Stimulated activated CD4-positive, alpha-beta T cell treated with anti-CD3 and anti-CD28 coated beads, Interleukin-4, amount 100 ng/mL, for 48 hours (primary cell): ENCODE measurements at regions not wholly inside any gene's neighbourhood (a gene's known extent, or its start where the extent isn't known, plus 50 kb on each side); places are given as distances from the start of the nearest gene placed in this dataset.

ENCODE experiments used
- DNase-seq, 2 donors: peaks; one replicate each; pipeline ENCODE4 v3.0.0-alpha.2; 2020; ENCODE audit warnings: low read depth in 2 of 2

- DNase-seq: no peak
These were observed 471.3 kb upstream of the KLF4 start for GRCh38 chr9:107960916-107961315.

DNA sequence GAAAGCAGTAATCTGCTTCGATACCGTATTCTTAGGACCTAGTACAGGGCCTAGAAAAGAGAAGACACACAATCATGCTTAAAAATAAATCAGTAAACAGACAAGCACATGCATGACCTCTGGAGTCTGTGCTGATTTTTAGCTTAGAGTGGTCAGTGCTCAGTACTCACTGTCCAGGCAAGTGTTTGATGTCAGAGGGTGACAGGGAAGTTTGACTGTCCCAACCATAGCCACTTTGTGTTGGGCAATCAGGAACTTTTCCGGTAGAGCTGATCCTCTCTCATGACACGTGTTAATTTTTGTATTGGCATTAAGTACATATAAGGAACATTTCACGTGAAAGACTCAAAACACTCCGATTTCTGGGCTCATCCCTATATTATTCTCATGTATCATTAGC, 464.7 kb upstream of the KLF4 start:
- DNase-seq: no peak

- DNase-seq: no peak
These were observed 464.1 kb upstream of the KLF4 start for GRCh38 chr9:107953556-107954125.

GRCh38 chr9:107952773-107953172, 463.2 kb upstream of the KLF4 start:
- no peak for DNase-seq

- DNase-seq: no peak
These were observed 461.9 kb upstream of the KLF4 start for GRCh38 chr9:107951511-107951910.

DNA sequence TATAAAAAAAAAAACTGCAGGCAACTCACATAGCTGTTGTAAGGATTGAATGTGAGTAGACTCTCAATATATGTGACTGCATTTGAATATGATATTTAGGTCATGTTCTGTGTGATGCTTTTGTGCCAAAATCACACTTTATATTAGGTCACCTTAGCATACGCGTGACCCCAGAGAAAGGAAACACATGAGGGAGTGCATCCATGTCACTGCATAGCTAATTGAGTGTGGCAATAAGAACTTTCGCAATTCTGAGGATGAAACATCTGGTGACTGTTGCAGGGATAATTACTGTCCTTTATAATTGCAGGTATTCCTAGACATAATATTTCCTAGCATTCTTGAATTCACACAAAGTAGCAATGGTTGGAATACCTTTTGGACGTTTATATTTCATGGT, 459.5 kb upstream of the KLF4 start:
- no peak for DNase-seq

GRCh38 chr9:107948601-107949000, 459.0 kb upstream of the KLF4 start:
- no peak for DNase-seq

- no peak for DNase-seq
These were observed 458.5 kb upstream of the KLF4 start for GRCh38 chr9:107948086-107948485.

- DNase-seq: no peak
These were observed 457.0 kb upstream of the KLF4 start for GRCh38 chr9:107946364-107947141.

- DNase-seq: no peak
These were observed 456.4 kb upstream of the KLF4 start for GRCh38 chr9:107945961-107946360.

DNA sequence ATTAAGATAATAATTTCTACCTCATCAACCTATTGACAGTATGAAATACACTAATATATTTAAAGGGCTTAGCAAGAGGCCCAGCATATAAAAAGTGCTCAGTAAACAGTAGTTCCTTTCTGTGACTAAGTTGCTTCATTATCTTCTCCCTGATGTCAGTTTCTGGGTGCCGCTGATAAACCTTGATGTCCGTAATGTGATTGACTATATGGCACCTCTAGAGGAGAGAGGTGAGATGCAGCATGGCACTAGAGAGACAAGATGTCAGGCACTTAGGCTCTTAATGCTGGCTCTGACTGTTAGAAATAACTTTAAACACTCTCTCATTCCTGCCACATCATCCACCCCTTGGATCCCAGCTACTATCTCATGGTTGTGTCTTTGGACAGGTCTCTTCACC, 455.9 kb upstream of the KLF4 start:
- DNase-seq: no peak

GRCh38 chr9:107944387-107944786, 454.8 kb upstream of the KLF4 start:
- no peak for DNase-seq

GRCh38 chr9:107943901-107944300, 454.3 kb upstream of the KLF4 start:
- DNase-seq: no peak

GRCh38 chr9:107942856-107943255, 453.3 kb upstream of the KLF4 start:
- no peak for DNase-seq

GRCh38 chr9:107942291-107942690, 452.7 kb upstream of the KLF4 start:
- DNase-seq: no peak

DNA sequence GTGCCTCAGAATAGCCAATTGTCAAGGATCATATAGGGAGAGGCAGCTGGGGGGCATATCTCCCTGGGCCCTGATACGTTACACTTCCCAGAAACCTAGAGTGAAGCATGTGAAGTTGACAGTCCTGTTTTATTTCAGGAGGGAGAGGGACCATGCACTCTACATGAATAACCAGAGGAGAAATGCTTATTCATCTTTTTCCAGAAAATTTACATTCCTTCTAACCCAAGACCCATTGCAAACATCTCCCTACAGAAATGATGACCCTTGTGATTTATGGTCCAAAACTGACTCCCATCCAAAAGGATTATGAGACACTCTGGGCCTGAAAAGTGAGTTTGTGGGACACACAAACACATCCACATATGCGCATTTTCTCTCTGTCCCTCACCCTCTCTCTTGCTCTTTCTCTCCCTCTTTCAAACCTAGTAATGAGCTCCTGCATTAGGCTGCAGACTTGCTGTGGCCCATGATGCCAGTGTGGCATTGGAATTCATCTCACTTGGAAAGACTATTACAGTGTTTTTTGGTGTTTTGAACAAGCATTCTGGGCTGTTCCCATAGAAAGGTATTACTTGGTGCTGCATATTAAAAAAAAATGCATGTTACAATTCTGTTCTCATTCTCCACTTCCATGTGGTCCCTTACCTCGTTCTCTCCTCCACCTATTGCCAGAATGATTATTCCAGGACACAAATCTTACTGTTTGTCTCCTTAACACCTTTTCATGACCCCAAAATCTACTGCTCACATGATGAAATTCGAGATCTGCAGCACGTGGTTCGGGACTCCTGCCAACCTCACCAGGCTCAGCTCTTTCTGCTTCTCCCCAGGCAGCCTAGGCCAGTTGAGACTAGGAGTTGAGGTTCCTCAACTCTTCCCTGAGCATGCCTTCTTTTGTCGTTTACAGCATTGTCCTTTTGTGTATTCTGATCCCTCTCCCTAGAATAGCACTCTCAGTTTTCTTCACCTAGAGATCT, 451.3 kb upstream of the KLF4 start:
- DNase-seq: no peak

DNA sequence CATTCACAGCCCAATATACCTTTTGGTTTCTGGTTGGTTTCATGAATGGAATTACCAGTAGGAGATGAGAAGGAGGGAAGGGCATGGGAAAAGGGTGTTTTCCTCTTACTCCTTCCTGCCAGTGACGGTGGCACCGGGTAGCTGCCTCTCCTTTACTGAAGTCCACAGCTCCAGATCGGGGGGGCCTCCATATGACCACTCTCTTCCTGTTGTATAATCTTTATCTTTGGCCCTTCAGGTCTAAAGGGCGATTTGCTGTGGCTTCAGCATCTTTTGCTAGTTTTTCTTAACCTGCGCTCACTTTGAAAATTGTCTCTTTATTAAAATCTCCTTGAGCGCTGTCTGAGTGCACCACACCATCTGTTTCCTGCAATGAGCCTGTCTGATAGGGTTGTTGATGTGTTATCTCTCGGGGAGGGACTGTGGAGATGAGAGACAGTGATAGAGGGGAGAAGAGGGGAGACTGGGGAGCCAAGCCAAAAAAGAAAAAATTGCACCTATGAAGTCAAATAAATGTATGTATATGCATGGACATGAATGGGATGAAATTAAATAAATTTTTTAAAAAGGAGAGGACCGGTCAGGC, 449.3 kb upstream of the KLF4 start:
- no peak for DNase-seq

DNA sequence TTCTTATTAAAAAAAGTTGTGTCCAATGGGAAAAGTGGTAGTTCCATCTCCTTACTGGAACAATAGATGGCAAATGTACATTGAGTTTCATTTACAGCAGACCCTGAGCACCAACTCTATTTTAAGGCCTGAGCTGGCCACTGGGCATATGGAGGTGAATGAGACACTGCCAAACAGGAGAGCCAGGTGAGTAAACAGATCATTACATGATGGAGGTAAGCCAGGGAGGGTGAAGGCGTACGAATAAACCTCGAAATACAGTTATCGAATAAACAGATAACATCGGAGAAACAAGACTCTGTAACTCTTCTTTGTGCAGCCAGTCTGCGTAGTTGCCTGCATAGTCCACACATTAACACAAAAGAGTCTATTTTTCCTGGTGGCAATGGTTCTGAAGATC, 446.4 kb upstream of the KLF4 start:
- no peak for DNase-seq

DNA sequence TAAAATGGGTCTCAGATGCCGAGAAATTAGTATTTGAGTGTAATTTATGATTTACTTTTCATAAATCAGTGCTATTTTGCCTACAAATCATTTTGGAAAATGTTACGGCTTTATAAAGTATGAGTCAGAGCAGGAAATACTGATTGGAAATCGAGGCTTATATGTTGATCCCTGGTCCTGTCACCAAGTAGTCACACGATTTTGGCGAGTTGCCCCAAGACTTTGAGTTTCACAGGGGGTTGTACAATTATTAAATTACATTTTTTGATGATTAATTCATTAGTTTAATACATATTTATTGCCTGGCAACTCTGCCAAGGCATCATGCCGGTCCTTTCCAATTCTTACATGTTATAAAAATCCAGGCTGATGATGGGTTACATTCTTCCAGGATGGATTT, 443.9 kb upstream of the KLF4 start:
- no peak for DNase-seq

DNA sequence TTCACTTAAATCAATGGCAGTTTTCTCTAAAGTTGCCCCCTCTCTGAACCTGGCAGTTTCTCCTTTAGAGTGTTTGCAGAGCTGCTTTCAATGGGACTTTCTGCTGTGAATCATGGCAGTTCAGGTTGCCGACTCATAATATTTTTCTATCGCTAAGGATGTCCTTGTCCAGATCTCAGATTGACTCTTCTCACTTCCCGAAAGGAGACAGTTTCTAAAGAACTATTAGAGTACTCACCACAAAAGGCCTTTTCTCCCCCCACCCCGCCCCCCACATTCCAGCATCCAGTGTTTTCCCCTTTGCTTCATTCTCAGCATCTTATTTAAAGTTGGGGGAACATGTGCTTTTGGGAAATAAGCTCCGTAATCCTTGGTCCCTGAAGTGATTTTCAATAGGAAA, 443.5 kb upstream of the KLF4 start:
- DNase-seq: no peak

- DNase-seq: no peak
These were observed 443.0 kb upstream of the KLF4 start for GRCh38 chr9:107932601-107933000.

DNA sequence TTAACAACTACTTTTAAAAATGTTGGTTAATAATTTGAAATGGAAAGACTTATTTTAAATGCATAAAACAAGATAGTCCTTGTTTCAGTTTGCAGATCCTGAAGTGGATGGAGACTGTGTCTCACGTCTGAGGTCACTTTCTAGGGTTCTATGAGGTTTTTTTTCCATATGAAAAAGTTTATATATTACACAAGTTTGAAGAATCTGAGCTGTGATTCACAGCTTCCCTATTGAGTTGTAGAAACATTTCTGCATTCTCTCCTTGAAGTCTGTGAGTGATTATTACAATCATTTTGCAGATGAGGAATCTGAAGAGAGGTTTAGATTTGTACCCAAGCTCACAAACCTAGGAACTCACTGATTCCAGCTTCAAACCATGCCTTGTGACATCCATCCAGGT, 442.5 kb upstream of the KLF4 start:
- DNase-seq: no peak
